ENCODE measurements at regions not wholly inside any gene's neighbourhood (a gene's known extent, or its start where the extent isn't known, plus 50 kb on each side); places are given as distances from the start of the nearest gene placed in this dataset.

- no peak for TF ChIP-seq POLR2AphosphoS5 (IDR thresholded peaks at IDR 0.05; ENCODE audit: low read depth)
- TF ChIP-seq CTCF (IDR thresholded peaks at IDR 0.05; ENCODE audit: insufficient read depth, low read length) = no peak
- no peak for TF ChIP-seq GABPA (IDR thresholded peaks at IDR 0.05; ENCODE audit: low read depth)
- TF ChIP-seq REST (IDR thresholded peaks at IDR 0.05; ENCODE audit: insufficient replicate concordance, low read depth) = no peak
- no peak for TF ChIP-seq SPI1 (IDR thresholded peaks at IDR 0.05; ENCODE audit: borderline replicate concordance, low read depth)
Observed at GRCh38 chr4:10924274-10924673, 239.7 kb upstream of the CLNK start.

GRCh38 chr4:10917566-10917965, 233.0 kb upstream of the CLNK start:
- TF ChIP-seq SPI1 (IDR thresholded peaks at IDR 0.05; ENCODE audit: borderline replicate concordance, low read depth) (no peak), GABPA (IDR thresholded peaks at IDR 0.05; ENCODE audit: low read depth) (no peak), POLR2AphosphoS5 (IDR thresholded peaks at IDR 0.05; ENCODE audit: low read depth) (no peak), CTCF (IDR thresholded peaks at IDR 0.05; ENCODE audit: insufficient read depth, low read length) (no peak), REST (IDR thresholded peaks at IDR 0.05; ENCODE audit: insufficient replicate concordance, low read depth) (no peak)
- no peak for DNase-seq (ENCODE audit: low read depth in 1 of 2, low spot score in 1 of 2)

More at GRCh38 chr4:10924274-10924673, 239.7 kb upstream of the CLNK start:
- no peak for DNase-seq (ENCODE audit: low read depth in 1 of 2, low spot score in 1 of 2)
- H3K4me3 ChIP-seq (replicated peaks; ENCODE audit: insufficient read depth, low read length) = no peak overlapping the region
- H3K27ac ChIP-seq (replicated peaks) = no peak overlapping the region
- no peaks in the 10 kb centered on the region for H3K27me3 ChIP-seq (ENCODE audit: insufficient read depth, poor library complexity, severe bottlenecking)

GRCh38 chr4:10898072-10898471, 213.5 kb upstream of the CLNK start:
- no peak for DNase-seq (ENCODE audit: low read depth in 1 of 2, low spot score in 1 of 2)
- TF ChIP-seq REST (IDR thresholded peaks at IDR 0.05; ENCODE audit: insufficient replicate concordance, low read depth) (no peak), SPI1 (IDR thresholded peaks at IDR 0.05; ENCODE audit: borderline replicate concordance, low read depth) (no peak), GABPA (IDR thresholded peaks at IDR 0.05; ENCODE audit: low read depth) (no peak), POLR2AphosphoS5 (IDR thresholded peaks at IDR 0.05; ENCODE audit: low read depth) (no peak), CTCF (IDR thresholded peaks at IDR 0.05; ENCODE audit: insufficient read depth, low read length) (no peak)
- Histone ChIP-seq H3K4me3 (replicated peaks; ENCODE audit: insufficient read depth, low read length) (no peak overlapping the region), H3K27me3 (ENCODE audit: insufficient read depth, poor library complexity, severe bottlenecking) (no peaks in the 10 kb centered on the region), H3K27ac (replicated peaks) (no peak overlapping the region)

More at GRCh38 chr4:10917566-10917965, 233.0 kb upstream of the CLNK start:
- Histone ChIP-seq H3K27me3 (ENCODE audit: insufficient read depth, poor library complexity, severe bottlenecking) (no peaks in the 10 kb centered on the region), H3K27ac (replicated peaks) (no peak overlapping the region), H3K4me3 (replicated peaks; ENCODE audit: insufficient read depth, low read length) (no peak overlapping the region)
